BLaER1 (cell line): ENCODE measurements at regions not wholly inside any gene's neighbourhood (a gene's known extent, or its start where the extent isn't known, plus 50 kb on each side); places are given as distances from the start of the nearest gene placed in this dataset.

Experiments
- H3K27ac ChIP-seq: shearing (Covaris generic); formaldehyde crosslinking; 2 replicates; pipeline ENCODE4 v1.8.1; 2022
- H3K27me3 ChIP-seq: shearing (Covaris generic); formaldehyde crosslinking; 2 replicates; pipeline ENCODE4 v1.8.1; 2022
- H3K36me3 ChIP-seq: shearing (Covaris generic); formaldehyde crosslinking; 2 replicates; pipeline ENCODE4 v1.8.1; 2022
- H3K4me1 ChIP-seq: shearing (Covaris generic); formaldehyde crosslinking; 2 replicates; pipeline ENCODE4 v1.8.1; 2022
- H3K4me2 ChIP-seq: shearing (Covaris generic); formaldehyde crosslinking; 2 replicates; pipeline ENCODE4 v1.8.1; 2022
- H3K4me3 ChIP-seq: shearing (Covaris generic); formaldehyde crosslinking; 2 replicates; pipeline ENCODE4 v1.8.1; 2022
- H3K9ac ChIP-seq: shearing (Covaris generic); formaldehyde crosslinking; 2 replicates; pipeline ENCODE4 v1.8.1; 2022
- H3K9me3 ChIP-seq: shearing (Covaris generic); formaldehyde crosslinking; 2 replicates; pipeline ENCODE4 v1.8.1; 2022
- H4K20me1 ChIP-seq: shearing (Covaris generic); formaldehyde crosslinking; 2 replicates; pipeline ENCODE4 v1.8.1; 2022
- Cebpa-rat ChIP-seq: shearing (Covaris generic); IDR thresholded peaks from 2 replicates; pipeline ENCODE4 v1.8.1; 2022

DNA sequence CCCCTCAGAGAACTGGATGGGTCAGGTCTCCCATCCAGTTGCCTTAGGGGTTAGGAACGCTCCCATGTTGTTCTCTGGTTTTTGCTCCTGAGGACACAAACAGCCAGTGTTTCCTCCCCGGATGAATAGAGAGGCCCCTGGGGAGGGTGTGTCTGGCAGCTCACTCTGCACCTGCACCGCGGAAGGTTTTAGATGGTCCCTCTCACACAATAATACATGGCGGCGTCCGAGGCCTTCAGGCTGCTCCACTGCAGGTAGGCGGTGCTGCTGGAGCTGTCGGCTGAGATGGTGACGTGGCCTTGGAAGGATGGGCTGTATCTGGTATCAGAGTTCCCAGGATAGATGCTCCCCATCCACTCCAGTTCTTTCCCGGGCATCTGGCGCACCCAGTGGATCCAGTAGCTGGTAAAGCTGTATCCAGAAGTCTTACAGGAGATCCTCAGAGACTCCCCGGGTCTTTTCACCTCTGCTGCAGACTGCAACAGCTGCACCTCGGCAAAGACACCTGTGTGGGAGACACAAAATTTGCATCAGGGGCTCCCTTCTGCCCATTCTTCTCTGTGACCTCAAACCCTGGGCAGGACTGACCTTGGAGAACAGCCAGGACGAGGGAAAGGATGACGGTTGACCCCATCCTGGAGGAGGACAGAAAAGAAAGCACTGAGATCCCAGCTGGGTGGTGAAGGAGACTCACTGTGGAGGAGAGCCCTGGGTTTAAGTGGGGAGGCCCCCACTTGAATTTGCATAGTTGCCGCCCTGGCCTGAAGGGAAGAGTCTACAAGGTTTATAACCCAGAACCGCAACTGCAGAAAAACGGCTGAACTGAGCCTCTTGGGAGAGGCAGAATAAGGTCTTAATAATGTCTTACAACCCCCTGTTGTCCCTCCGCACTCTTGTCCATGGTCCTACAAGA lies 1324.8 kb downstream of the TMEM121 start:
- H3K4me2 ChIP-seq, result peak overlapping the region; percentile 93
- H3K9me3 ChIP-seq, result no peaks in the 10 kb centered on the region
- peak overlapping the region; percentile 99 for H3K27ac ChIP-seq
- peak overlapping the region; percentile 85 for H3K9ac ChIP-seq
- no peaks in the 10 kb centered on the region for H3K27me3 ChIP-seq
- no peak for TF ChIP-seq Cebpa-rat
- H4K20me1 ChIP-seq, result no peaks in the 10 kb centered on the region
- peaks cover 70% of the 10 kb centered on the region for H3K4me1 ChIP-seq
- peaks cover 15% of the 10 kb centered on the region for H3K36me3 ChIP-seq
- H3K4me3 ChIP-seq, result peak overlapping the region; percentile 79

DNA sequence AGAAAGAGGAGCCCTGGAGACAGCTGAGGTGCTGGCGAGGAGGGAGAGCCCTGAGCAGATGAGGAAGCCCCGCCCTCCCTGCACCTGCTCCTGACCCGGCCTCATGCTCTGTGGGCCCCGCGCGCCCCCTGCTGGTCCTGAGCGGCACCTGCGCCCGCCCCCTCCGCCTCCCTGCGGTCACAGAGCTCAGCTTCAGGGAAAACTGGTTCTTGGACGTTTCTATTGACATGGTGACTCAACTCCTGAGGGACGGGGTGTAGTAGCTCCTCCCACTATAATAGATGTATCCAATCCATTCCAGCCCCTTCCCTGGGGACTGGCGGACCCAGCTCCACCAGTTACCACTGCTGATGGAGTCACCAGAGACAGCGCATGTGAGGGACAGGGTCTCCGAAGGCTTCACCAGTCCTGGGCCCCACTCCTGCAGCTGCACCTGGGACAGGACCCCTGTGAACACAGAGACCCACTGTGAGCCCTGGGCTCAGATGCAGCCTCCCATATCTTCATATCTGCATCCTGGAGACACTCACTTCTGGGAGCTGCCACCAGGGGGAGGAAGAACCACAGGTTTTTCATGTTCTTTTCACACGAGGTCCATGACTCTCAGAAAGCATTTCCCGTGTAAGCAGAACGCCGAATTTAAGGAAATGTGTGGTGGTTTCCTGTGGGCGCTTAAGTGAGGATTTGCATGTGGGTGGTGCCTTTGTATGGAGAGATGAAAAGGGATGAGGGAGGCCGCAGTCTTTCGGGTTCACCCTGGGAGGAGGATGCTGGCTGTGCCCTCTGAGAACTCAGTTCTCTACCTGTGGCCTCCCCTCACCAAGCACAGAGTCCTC lies 1346.4 kb downstream of the TMEM121 start:
- H3K27ac ChIP-seq, result peak overlapping the region; percentile 42; the same call in 1 of the 2 replicates
- H3K4me2 ChIP-seq, result peak overlapping the region; percentile 88
- H3K9me3 ChIP-seq, result no peaks in the 10 kb centered on the region
- no peak for TF ChIP-seq Cebpa-rat
- H4K20me1 ChIP-seq, result no peaks in the 10 kb centered on the region
- 0 out of 2 replicates have a peak overlapping the region, but pooled peaks have one; percentile 9 for H3K9ac ChIP-seq
- H3K27me3 ChIP-seq, result no peaks in the 10 kb centered on the region
- no peaks in the 10 kb centered on the region for H3K36me3 ChIP-seq
- H3K4me3 ChIP-seq, result peak overlapping the region; percentile 35; the same call in 1 of the 2 replicates
- peaks cover 69% of the 10 kb centered on the region for H3K4me1 ChIP-seq

DNA sequence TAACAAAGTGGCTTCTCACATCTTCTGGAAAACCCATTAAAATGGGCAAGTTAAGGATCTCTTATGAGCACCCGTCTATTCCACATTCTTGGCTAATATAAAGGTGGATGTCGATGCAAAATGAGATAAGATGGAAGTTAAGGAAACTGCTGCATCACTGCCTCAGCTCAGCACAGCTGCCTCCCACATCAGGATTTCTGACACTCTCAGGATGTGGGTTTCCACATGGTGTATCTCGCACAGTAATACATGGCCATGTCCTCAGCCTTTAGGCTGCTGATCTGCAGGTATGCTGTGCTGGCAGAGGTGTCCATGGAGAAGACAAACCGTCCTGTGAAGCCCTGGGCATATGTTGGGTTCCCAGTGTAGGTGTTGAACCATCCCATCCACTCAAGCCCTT lies 1348.0 kb downstream of the TMEM121 start:
- peak overlapping the region; percentile 86 for H3K27ac ChIP-seq
- H3K4me3 ChIP-seq, result 0 out of 2 replicates have a peak overlapping the region, but pooled peaks have one; percentile 36
- no peak for TF ChIP-seq Cebpa-rat
- H3K9me3 ChIP-seq, result no peaks in the 10 kb centered on the region
- H3K36me3 ChIP-seq, result no peaks in the 10 kb centered on the region
- no peaks in the 10 kb centered on the region for H3K27me3 ChIP-seq
- no peaks in the 10 kb centered on the region for H4K20me1 ChIP-seq
- H3K4me2 ChIP-seq, result peak overlapping the region; percentile 88
- 0 out of 2 replicates have a peak overlapping the region, but pooled peaks have one; percentile 56 for H3K9ac ChIP-seq
- H3K4me1 ChIP-seq, result peaks cover 81% of the 10 kb centered on the region

DNA sequence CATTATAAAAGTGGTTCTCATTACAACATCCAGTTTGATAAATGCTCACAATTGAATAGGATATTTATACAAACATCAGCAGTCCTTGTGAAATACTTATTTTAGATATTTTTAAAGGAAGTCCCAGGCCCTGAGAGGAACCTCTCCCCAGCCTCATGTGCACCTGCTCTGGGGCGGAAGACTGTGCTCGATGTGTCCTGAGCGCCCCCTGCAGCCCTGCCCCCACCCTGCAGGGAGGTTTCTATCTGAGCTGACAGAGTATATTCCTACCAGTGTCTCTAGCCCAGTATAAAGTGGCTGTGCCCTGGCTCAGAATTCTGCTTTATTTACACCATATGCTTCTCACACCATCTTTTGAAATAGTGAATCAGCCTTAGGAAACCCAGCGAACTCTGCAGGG lies 1349.1 kb downstream of the TMEM121 start:
- Histone ChIP-seq H3K9me3 (no peaks in the 10 kb centered on the region), H3K4me1 (peaks cover 77% of the 10 kb centered on the region), H3K36me3 (no peaks in the 10 kb centered on the region), H3K4me2 (peak overlapping the region; percentile 88), H3K27me3 (no peaks in the 10 kb centered on the region), H3K4me3 (peak overlapping the region; percentile 36; the same call in 1 of the 2 replicates), H4K20me1 (no peaks in the 10 kb centered on the region), H3K27ac (peak overlapping the region; percentile 86), H3K9ac (peak overlapping the region; percentile 56)
- no peak for TF ChIP-seq Cebpa-rat

DNA sequence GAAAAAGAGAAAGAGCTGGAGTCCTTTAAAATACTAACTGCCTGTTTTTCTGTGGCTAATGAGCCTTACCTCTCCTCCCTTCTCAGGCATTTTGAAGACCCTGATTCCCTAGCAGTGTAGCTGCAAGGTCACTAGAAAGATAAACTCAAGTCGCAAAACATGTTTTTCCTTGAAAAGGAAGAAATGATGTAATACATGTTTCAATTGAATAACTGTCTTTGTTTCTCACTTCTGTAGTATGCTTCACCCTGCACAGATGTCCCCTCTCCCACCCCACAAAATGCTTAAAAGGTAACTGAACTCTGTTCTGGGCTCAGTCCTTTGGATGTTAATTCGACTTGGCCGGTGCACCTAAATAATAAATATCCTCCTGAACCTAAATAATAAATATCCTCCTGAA lies 1350.3 kb downstream of the TMEM121 start:
- H3K4me3 ChIP-seq, result no peak overlapping the region
- peak overlapping the region; percentile 88 for H3K4me2 ChIP-seq
- TF ChIP-seq Cebpa-rat, result no peak
- H3K9ac ChIP-seq, result no peak overlapping the region
- H3K27me3 ChIP-seq, result no peaks in the 10 kb centered on the region
- H3K36me3 ChIP-seq, result no peaks in the 10 kb centered on the region
- H4K20me1 ChIP-seq, result no peaks in the 10 kb centered on the region
- no peaks in the 10 kb centered on the region for H3K9me3 ChIP-seq
- H3K27ac ChIP-seq, result peak overlapping the region; percentile 86
- H3K4me1 ChIP-seq, result peaks cover 74% of the 10 kb centered on the region

DNA sequence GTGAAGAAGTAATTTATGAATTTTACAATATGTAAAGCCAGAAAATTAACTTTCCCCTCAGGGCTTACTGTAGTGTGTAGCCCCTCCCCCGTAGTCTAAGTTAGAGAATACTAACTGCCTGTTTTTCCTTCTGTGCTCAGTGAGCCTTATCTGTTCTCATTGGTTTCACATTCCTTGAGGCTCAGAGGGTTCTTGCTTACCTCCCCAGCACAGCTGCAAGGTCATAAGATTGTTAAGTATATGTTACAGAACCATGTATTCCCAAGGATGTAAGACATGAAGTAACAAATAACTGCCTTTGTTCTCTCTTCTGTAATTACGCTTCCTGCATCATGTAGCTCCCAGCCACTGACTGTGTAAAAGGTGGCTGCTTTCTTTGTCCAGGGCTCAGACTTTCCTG lies 1351.1 kb downstream of the TMEM121 start:
- Histone ChIP-seq H3K27ac (peak overlapping the region; percentile 86), H3K4me1 (peaks cover 67% of the 10 kb centered on the region), H3K4me2 (peak overlapping the region; percentile 88), H3K4me3 (peak overlapping the region; percentile 38), H3K9ac (peak overlapping the region; percentile 71), H3K9me3 (no peaks in the 10 kb centered on the region), H3K27me3 (no peaks in the 10 kb centered on the region), H4K20me1 (no peaks in the 10 kb centered on the region), H3K36me3 (no peaks in the 10 kb centered on the region)
- TF ChIP-seq Cebpa-rat, result no peak

DNA sequence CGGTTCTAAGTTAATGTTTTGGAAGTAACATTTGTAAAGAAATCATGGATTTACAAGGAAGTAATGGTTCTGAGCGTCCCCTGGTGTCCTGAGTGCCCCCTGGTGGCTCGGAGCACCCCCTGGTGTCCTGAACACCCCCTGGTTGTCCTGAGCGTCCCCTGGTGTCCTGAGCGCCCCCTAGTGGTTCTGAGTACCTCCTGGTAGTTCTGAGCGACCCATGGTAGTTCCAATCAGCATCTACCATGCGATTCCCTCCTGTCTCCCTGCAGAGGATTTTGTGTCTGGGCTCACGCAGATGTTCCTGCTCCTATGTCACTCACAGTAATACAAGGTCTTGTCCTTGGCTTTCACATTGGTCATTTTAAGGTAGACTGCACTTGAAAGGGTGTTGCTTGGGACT lies 1352.9 kb downstream of the TMEM121 start:
- H3K4me3 ChIP-seq, result no peak overlapping the region
- H3K4me1 ChIP-seq, result peaks cover 54% of the 10 kb centered on the region

DNA sequence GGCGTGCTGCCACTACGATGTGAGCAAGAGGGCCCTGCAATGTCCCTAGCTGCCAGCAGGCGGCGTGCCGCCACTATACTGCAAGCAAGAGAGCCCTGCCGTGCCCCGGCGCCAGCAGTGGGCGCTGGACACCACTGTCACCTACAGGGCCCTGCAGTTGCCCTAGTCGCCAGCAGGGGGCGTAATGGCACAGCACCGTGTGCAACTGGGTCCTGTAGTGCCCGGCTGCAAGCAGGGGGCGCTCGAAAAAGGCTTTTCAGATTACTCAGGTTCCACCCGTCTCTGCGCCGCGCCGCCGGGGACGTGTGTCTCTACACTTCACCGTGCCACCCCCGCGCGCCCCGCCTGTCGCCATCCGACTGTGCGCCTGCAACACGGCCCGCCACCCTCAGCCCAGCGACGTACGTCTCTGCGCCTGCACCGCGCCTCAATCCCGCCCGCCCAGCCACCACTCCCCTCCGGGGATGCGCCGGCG lies 1356.9 kb downstream of the TMEM121 start:
- peaks cover 13% of the 10 kb centered on the region for H3K4me1 ChIP-seq
- H3K9ac ChIP-seq, result no peak overlapping the region
- no peak for TF ChIP-seq Cebpa-rat
- H3K9me3 ChIP-seq, result peaks cover 8% of the 10 kb centered on the region
- H3K4me2 ChIP-seq, result no peak overlapping the region
- no peaks in the 10 kb centered on the region for H3K27me3 ChIP-seq
- H4K20me1 ChIP-seq, result no peaks in the 10 kb centered on the region
- H3K4me3 ChIP-seq, result 0 out of 2 replicates have a peak overlapping the region, but pooled peaks have one; percentile 1
- H3K27ac ChIP-seq, result no peak overlapping the region
- H3K36me3 ChIP-seq, result no peaks in the 10 kb centered on the region

More for the DNA sequence above, 1352.9 kb downstream of the TMEM121 start:
- H3K27ac ChIP-seq, result peak overlapping the region; percentile 86; the same call in 1 of the 2 replicates
- H3K36me3 ChIP-seq, result no peaks in the 10 kb centered on the region
- H4K20me1 ChIP-seq, result no peaks in the 10 kb centered on the region
- TF ChIP-seq Cebpa-rat, result no peak
- no peak overlapping the region for H3K9ac ChIP-seq
- no peaks in the 10 kb centered on the region for H3K27me3 ChIP-seq
- H3K9me3 ChIP-seq, result peaks cover 8% of the 10 kb centered on the region
- no peak overlapping the region for H3K4me2 ChIP-seq
